ENCODE measurements at regions not wholly inside any gene's neighbourhood (a gene's known extent, or its start where the extent isn't known, plus 50 kb on each side); places are given as distances from the start of the nearest gene placed in this dataset.
"Not testable (repeated sequence)": the region's sequence is repeated elsewhere in the genome, so short reads cannot be mapped to it uniquely, and the experiment has no call there.

DNA sequence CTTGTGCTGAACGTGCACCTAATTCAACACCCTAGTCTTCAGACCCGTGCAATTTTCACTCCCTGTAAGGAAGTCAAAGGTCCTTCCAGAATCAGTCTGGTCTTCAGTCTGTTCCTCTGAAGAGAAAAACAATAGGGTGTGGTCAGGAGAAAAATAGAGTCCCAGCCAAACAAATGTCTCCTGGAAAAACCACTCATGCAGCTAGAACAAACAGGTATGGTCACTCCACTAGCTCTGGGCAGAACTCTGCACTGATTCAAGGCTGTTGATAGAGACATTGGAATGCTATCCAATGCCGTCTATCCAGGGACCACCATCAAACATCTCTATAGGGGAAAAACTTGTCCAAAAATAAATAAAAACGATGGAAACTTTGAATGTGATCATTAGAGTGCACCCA lies 81.8 kb upstream of the MAP3K1 start:
- no peak for DNase-seq (ENCODE audit: low read depth in 1 of 2, low spot score in 1 of 2)

GRCh38 chr5:56732121-56732520 lies 83.2 kb upstream of the MAP3K1 start:
- no peak for DNase-seq (ENCODE audit: low read depth in 1 of 2, low spot score in 1 of 2)

GRCh38 chr5:56731473-56731872 lies 83.9 kb upstream of the MAP3K1 start:
- not testable (repeated sequence) for DNase-seq (ENCODE audit: low read depth in 1 of 2, low spot score in 1 of 2)

- no peak for DNase-seq (ENCODE audit: low read depth in 1 of 2, low spot score in 1 of 2)
Measured at GRCh38 chr5:56729488-56729887, 85.9 kb upstream of the MAP3K1 start.

DNA sequence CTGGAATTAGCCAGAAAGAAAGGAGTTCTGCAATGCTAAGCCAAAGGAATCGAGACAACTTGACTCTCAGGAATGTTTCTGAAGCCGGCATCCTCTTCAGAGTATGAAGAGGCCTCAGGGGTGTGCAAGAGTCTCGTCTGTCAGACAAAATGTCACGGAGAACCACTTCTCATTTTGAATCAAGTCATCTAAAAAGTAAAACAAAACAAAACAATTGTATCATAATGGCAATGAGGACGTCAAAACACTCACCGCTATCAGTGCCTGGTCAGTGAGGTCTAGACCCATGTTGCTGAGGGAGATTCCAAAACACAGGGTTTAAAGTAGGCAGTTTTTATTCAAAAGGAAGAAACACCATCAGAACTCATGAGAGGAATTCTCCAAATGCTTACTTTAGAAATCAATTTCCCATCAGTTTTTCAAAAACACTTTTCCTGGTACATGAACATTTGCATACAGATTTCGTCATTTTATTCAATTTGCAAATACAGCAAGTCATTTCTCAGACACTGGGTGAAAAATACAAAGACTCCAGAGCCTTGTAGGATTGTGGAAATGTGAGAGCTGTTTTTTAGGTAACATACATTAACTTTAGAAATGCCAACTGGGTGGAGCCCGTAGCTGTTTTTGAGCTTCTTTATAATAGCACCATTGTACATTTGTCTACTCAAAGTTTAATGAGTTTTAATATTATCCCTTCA lies 89.5 kb upstream of the MAP3K1 start:
- no peak for DNase-seq (ENCODE audit: low read depth in 1 of 2, low spot score in 1 of 2)

DNA sequence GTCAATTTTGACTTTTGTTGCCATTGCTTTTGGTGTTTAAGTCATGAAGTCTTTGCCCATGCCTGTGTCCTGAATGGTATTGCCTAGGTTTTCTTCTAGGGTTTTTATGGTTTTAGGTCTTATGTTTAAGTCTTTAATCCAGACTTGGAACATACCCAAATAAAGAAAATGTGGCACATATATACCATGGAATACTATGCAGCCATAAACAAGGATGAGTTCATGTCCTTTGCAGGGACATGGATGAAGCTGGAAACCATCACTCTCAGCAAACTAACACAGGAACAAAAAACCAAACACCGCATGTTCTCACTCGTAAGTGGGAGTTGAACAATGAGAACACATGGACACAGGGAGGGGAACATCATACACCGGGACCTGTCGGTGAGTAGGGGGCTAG lies 90.5 kb upstream of the MAP3K1 start:
- DNase-seq (ENCODE audit: low read depth in 1 of 2, low spot score in 1 of 2): not testable (repeated sequence)

- no peak for DNase-seq (ENCODE audit: low read depth in 1 of 2, low spot score in 1 of 2)
Measured at GRCh38 chr5:56722317-56722716, 93.0 kb upstream of the MAP3K1 start.

GRCh38 chr5:56717253-56717987 lies 97.9 kb upstream of the MAP3K1 start:
- no peak for DNase-seq (ENCODE audit: low read depth in 1 of 2, low spot score in 1 of 2)

DNA sequence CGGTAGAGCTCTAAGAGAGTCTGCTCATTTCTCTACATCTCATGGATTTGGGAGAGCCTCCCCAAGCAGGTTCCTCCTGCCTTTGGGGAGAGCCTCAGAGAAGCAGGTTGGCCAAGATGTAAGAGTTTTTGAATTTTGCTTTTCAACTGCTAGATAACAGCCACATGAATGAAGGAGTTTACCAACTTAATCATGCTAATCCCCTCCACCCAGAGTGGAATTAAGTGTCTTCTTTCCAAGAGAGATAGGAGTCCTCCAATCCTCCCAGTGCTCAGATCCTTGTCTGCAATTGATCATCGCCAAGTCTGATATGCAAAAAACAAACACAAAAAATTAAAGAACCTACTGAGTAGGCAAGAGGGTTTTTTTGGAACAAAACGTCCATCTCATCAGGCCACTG lies 99.4 kb upstream of the MAP3K1 start:
- no peak for DNase-seq (ENCODE audit: low read depth in 1 of 2, low spot score in 1 of 2)

DNA sequence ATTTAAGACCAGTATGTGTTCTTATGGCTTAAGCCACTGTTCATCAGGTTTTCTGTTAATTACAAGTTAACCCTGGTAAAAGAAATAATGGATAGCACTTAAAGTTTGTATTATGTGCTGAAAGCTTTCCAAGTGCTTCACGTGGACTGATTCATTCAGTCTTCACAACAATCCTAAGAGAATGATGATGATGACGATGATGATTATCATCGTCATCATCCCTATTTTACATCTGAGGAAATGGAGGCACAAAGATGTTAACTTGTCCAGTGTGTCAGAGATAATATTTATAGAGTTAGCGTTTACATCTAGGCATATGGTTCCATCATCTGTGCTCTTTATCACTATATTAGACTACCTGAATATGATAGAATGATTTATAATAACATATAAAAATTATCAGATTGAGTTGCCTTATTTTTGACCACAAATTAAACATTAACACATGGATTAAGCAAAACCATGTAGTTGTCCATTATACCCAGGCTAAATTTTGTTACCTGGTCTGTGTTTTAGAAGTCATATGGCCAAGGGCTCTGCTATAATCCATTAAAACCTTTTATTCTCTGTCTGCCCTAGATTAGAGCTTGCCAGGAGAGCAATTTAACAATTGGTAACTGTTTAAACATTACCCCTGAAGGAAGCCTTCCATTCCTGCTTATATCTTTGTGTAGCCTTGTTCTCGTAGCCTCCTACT lies 102.3 kb upstream of the MAP3K1 start:
- DNase-seq (ENCODE audit: low read depth in 1 of 2, low spot score in 1 of 2): no peak

DNA sequence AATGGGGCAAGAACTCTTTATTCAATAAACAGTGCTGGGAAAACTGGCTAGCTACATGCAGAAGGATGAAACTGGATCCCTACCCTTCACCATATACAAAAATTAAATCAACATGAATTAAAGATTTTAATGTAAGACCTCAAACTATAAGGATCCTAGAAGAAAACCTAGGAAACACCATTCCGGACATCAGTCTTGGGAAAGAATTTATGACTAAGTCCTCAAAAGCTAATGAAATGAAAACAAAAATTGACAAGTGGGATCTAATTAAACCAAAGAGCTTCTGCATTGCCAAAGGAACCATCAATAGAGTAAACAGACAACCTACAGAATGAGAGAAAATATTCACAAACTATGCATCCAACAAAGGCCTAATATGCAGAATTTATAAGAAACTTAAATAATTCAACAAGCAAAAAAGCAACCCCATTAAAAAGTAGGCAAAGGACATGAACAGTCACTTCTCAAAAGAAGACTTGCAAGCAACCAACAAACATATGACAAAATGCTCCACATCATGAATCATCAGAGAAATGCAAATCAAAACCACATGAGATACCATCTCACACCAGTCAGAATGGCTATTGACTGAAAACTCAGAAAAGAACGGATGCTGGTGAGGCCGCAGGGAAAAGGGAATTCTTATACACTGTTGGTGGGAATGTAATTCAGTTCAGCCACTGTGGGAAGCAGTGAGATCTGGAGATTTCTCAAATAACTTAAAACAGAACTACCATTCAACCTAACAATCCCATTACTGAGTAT lies 104.3 kb upstream of the MAP3K1 start:
- DNase-seq (ENCODE audit: low read depth in 1 of 2, low spot score in 1 of 2): no peak

GRCh38 chr5:56706504-56706903 lies 108.8 kb upstream of the MAP3K1 start:
- DNase-seq (ENCODE audit: low read depth in 1 of 2, low spot score in 1 of 2): no peak

GRCh38 chr5:56705217-56705616 lies 110.1 kb upstream of the MAP3K1 start:
- no peak for DNase-seq (ENCODE audit: low read depth in 1 of 2, low spot score in 1 of 2)

DNA sequence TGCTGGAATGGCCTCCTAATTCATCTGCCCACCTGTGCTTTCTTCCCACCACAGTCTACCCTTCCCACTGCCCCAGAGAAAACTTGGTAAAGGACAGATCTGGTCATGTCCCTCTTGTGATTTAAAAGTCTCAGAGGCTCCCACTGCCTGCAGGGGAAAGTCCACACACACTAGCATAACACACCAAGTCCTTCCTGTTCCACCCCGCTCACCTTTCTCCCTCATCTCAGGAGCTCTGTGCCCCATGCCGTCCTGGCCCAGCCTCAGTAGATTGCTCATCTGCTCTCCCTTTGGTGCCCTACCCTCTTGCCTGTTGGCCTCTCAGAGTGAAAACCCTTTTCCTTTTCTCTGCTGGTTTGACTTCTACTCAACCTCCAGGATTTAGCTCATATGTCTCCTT lies 111.4 kb upstream of the MAP3K1 start:
- DNase-seq (ENCODE audit: low read depth in 1 of 2, low spot score in 1 of 2): no peak

- DNase-seq (ENCODE audit: low read depth in 1 of 2, low spot score in 1 of 2): no peak
Measured at GRCh38 chr5:56700711-56701110, 114.6 kb upstream of the MAP3K1 start.

GRCh38 chr5:56699538-56699937 lies 115.8 kb upstream of the MAP3K1 start:
- no peak for DNase-seq (ENCODE audit: low read depth in 1 of 2, low spot score in 1 of 2)

DNA sequence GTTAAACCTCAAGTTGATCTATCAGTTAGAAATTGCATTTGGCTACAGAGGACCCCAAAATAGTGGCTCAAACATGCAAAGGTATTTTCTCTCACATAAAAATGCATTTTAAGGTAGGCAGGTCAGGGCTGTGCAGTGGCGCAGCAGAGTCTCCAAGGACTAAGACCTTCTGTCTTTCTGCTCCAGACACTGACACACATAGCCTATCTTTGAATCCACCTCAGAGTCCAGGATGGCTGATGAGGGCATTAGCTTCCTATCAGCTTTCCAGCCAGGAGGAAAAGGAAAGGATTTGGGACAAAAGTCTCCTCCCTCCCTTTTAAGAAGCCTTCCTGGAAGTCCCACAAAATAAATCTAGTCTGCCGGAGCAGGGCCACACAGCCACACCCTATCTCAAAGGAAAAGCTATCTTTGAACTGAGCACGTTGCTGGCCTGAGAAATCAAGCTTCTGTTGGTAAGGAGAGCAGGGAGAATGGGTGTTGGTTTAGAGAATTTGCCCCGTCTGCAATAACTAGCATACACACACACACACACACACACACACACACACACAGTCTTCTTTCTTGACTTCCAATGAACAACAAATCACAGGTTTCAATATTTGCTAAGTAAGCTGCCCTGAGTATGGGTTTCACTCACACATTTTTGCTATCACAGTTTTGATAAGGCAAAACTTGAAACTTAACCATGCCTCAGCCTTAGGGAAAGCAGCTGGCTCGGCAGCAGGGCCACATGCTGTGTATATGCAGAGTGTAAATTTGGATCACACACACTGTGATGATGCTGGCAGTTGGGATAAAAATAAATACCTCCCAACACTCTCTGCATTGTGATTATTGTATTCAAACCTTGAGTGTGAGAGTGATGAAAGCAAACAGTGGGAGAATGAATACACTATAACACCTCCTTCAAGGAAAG lies 116.6 kb upstream of the MAP3K1 start:
- no peak for DNase-seq (ENCODE audit: low read depth in 1 of 2, low spot score in 1 of 2)

GRCh38 chr5:56696900-56697299 lies 118.4 kb upstream of the MAP3K1 start:
- DNase-seq (ENCODE audit: low read depth in 1 of 2, low spot score in 1 of 2): no peak

GRCh38 chr5:56693220-56693579 lies 122.1 kb upstream of the MAP3K1 start:
- DNase-seq (ENCODE audit: low read depth in 1 of 2, low spot score in 1 of 2): peak in 1 of 2 donors; percentile 43

Data from stimulated activated CD4-positive, alpha-beta T cell treated with anti-CD3 and anti-CD28 coated beads, Interleukin-15, amount 100 ng/mL, for 1 hour (primary cell).